Neural crest cell (in vitro differentiated cells): ENCODE measurements at regions not wholly inside any gene's neighbourhood (a gene's known extent, or its start where the extent isn't known, plus 50 kb on each side); places are given as distances from the start of the nearest gene placed in this dataset.

Experiments used
- DNase-seq: peaks from one replicate; pipeline ENCODE4 v3.0.0; 2021; ENCODE audit warnings: low read depth, mixed read lengths, low spot score
- H3K27ac Mint-ChIP-seq: one replicate; pipeline ENCODE4 v1.8.0; 2021; ENCODE audit warnings: mild to moderate bottlenecking, mixed read lengths; ENCODE audit not compliant: unreplicated experiment
- H3K27me3 Mint-ChIP-seq: 2 replicates; pipeline ENCODE4 v1.8.0; 2021; ENCODE audit warnings: low read depth, mild to moderate bottlenecking, mixed read lengths
- H3K36me3 Mint-ChIP-seq: 2 replicates; pipeline ENCODE4 v1.8.0; 2021; ENCODE audit warnings: low read depth, mild to moderate bottlenecking, mixed read lengths
- H3K4me1 Mint-ChIP-seq: 2 replicates; pipeline ENCODE4 v1.8.0; 2021; ENCODE audit warnings: mixed read lengths
- H3K4me3 Mint-ChIP-seq: one replicate; pipeline ENCODE4 v1.8.0; 2021; ENCODE audit warnings: mild to moderate bottlenecking, mixed read lengths
- H3K9me3 Mint-ChIP-seq: 2 replicates; pipeline ENCODE4 v1.8.0; 2021; ENCODE audit warnings: mixed read lengths
- CTCF ChIP-seq: fragments of 200-600 bp; sonication (generic); conservative IDR thresholded peaks from 2 replicates; pipeline ENCODE4 v1.5.0; 2021; ENCODE audit warnings: antibody characterized with exemption, mild to moderate bottlenecking

DNA sequence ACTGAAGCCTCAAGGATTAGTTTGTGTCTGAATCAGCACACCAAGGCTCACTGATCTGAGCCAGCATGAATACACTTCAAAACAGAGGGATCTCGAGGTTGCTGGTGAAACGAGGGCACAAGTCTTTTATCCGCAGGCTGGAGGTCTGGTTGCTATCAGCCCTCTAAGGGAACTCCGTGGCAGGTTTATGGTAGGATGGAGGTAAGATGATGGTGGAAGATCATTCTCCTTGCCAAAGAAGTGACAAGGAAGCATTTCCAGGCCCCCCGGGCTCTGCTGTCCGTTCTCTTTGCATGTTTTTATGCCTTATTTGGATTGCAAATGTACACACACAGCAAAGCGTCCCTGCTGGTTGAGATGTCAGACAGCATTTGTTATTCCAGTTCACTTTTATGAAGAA, 268.3 kb downstream of the ARHGAP12 start:
- Mint-ChIP-seq H3K27me3 (no peaks in the 10 kb centered on the region), H3K27ac (no peak overlapping the region), H3K36me3 (no peaks in the 10 kb centered on the region), H3K4me1 (peaks cover 8% of the 10 kb centered on the region), H3K4me3 (no peak overlapping the region), H3K9me3 (no peaks in the 10 kb centered on the region)
- DNase-seq = no peak
- no peak for TF ChIP-seq CTCF

GRCh38 chr10:31659665-31660064, 269.0 kb downstream of the ARHGAP12 start:
- H3K27ac Mint-ChIP-seq = no peak overlapping the region
- H3K9me3 Mint-ChIP-seq = no peaks in the 10 kb centered on the region
- H3K4me3 Mint-ChIP-seq = no peak overlapping the region
- TF ChIP-seq CTCF = no peak
- no peaks in the 10 kb centered on the region for H3K27me3 Mint-ChIP-seq
- DNase-seq = no peak
- H3K4me1 Mint-ChIP-seq = peaks cover 2% of the 10 kb centered on the region
- no peaks in the 10 kb centered on the region for H3K36me3 Mint-ChIP-seq

GRCh38 chr10:31657434-31657872, 271.2 kb downstream of the ARHGAP12 start:
- Mint-ChIP-seq H3K4me1 (no peaks in the 10 kb centered on the region), H3K4me3 (no peak overlapping the region), H3K27me3 (no peaks in the 10 kb centered on the region), H3K27ac (no peak overlapping the region), H3K36me3 (no peaks in the 10 kb centered on the region), H3K9me3 (no peaks in the 10 kb centered on the region)
- no peak for TF ChIP-seq CTCF
- DNase-seq = no peak

DNA sequence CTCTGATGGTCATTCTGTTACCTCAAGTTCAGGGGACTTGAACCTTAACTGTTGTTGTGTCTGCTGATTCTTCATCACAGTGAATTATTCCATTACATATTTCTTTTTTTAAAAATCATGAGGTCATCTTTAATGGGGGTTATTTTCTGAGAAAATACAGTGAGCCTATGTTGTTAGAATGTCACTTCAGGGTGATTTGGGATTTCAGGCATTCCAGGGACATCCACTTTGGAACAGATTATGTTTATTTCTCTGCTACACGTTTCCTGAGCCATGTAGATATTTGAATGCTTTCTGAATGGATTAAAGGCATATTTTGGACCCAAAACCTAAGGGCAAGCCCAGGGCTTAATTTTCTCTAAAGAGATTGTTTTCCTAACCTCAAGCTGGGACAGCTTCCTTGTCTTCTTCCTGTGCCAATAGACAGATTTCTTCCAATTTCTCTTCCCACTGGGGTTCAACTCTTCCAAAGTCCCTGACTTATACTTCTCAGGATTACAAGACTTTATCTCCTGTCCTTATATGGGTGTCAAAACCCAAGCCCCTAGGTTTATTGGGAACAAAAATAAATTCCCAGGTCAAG, 271.7 kb downstream of the ARHGAP12 start:
- no peaks in the 10 kb centered on the region for H3K36me3 Mint-ChIP-seq

DNA sequence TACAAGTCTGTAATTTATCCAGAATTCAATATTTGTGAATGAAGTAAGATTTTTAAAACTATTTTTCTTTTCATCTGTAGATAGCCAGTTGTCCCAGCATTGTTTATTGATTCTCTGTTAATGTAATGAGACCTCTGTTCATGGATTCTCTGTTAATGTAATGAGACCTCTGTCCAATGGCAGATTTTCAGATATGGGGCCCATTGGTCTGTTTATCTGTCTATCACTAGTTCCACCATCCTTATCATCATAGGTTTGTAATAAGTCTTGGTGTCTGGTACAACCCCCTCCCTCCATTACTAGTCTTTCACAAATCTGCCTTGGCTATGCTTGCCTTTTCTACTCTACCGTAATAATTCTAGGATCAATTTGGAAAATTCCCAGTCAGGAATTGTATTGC, 276.6 kb downstream of the ARHGAP12 start:
- Mint-ChIP-seq H3K36me3 (no peaks in the 10 kb centered on the region), H3K27me3 (no peaks in the 10 kb centered on the region), H3K4me3 (no peak overlapping the region)

More for the DNA sequence above, 271.7 kb downstream of the ARHGAP12 start:
- Mint-ChIP-seq H3K9me3 (no peaks in the 10 kb centered on the region), H3K27me3 (no peaks in the 10 kb centered on the region), H3K4me3 (no peak overlapping the region), H3K4me1 (no peaks in the 10 kb centered on the region), H3K27ac (no peak overlapping the region)
- DNase-seq = no peak
- no peak for TF ChIP-seq CTCF

More for the DNA sequence above, 276.6 kb downstream of the ARHGAP12 start:
- peaks cover 5% of the 10 kb centered on the region for H3K4me1 Mint-ChIP-seq
- H3K9me3 Mint-ChIP-seq = no peaks in the 10 kb centered on the region
- no peak overlapping the region for H3K27ac Mint-ChIP-seq
- no peak for DNase-seq
- no peak for TF ChIP-seq CTCF
